PC-9 (cell line): ENCODE measurements at regions not wholly inside any gene's neighbourhood (a gene's known extent, or its start where the extent isn't known, plus 50 kb on each side); places are given as distances from the start of the nearest gene placed in this dataset.

Experiments
- BruUV-seq: library from RNA; stranded (reverse); fragments of 400-500 nt; replicated peaks from 2 replicates; lab custom pipeline; 2021; lab: Mats Ljungman, UMichigan
- CTCF ChIA-PET: fragments of 300-600 bp; sonication (Branson Sonifier 250); formaldehyde crosslinking; loops from one replicate; lab custom pipeline; 2022; ENCODE audit warnings: antibody characterized with exemption; lab: Charles Lee
- POLR2A ChIA-PET: fragments of 300-600 bp; sonication (Branson Sonifier 250); formaldehyde crosslinking; loops from one replicate; lab custom pipeline; 2022; ENCODE audit warnings: antibody characterized with exemption; ENCODE audit not compliant: unreplicated experiment; lab: Charles Lee
- DNase-seq, 2 experiments: peaks; one replicate each; pipeline versions ENCODE4 v3.0.0 to v3.0.0-alpha.2; 2015 to 2022; ENCODE audit warnings: mixed read lengths in 1 of 2
- H2AFZ ChIP-seq: fragments of 200-600 bp; sonication (generic); 2 replicates; pipeline ENCODE4 v1.8.1; 2017; ENCODE audit warnings: antibody characterized with exemption
- H3F3A ChIP-seq: fragments of 200-600 bp; sonication (generic); 2 replicates; pipeline ENCODE4 v1.8.1; 2017; ENCODE audit warnings: antibody characterized with exemption, mild to moderate bottlenecking, low read depth; ENCODE audit not compliant: insufficient read depth
- H3K27ac ChIP-seq: fragments of 200-600 bp; sonication (generic); 2 replicates; pipeline ENCODE4 v1.6.1; 2016; ENCODE audit warnings: mixed run types
- H3K27me3 ChIP-seq: fragments of 200-600 bp; sonication (generic); 2 replicates; pipeline ENCODE4 v1.6.1; 2016; ENCODE audit warnings: low read depth, mixed run types; ENCODE audit not compliant: insufficient read depth
- H3K36me3 ChIP-seq: fragments of 200-600 bp; sonication (generic); 2 replicates; pipeline ENCODE4 v1.6.1; 2016; ENCODE audit warnings: low read depth, mixed run types
- H3K4me1 ChIP-seq: fragments of 200-600 bp; sonication (generic); replicated peaks from 2 replicates; pipeline ENCODE4 v1.6.1; 2016; ENCODE audit warnings: mixed run types; ENCODE audit not compliant: insufficient read depth
- H3K4me2 ChIP-seq: fragments of 200-600 bp; sonication (generic); 2 replicates; pipeline ENCODE4 v1.6.1; 2017; ENCODE audit warnings: mixed run types
- H3K4me3 ChIP-seq: fragments of 200-600 bp; sonication (generic); 2 replicates; pipeline ENCODE4 v1.6.1; 2016; ENCODE audit warnings: mixed run types
- H3K79me2 ChIP-seq: fragments of 200-600 bp; sonication (generic); 2 replicates; pipeline ENCODE4 v1.6.1; 2017; ENCODE audit warnings: low read depth, mixed run types
- H3K9me2 ChIP-seq: fragments of 200-600 bp; sonication (generic); 2 replicates; pipeline ENCODE4 v1.8.1; 2017; ENCODE audit warnings: mild to moderate bottlenecking; ENCODE audit not compliant: insufficient read depth
- H3K9me3 ChIP-seq: fragments of 200-600 bp; sonication (generic); 2 replicates; pipeline ENCODE4 v1.8.1; 2016; ENCODE audit warnings: low read depth; ENCODE audit not compliant: insufficient read depth
- H4K20me1 ChIP-seq: fragments of 200-600 bp; sonication (generic); 2 replicates; pipeline ENCODE4 v1.8.1; 2017; ENCODE audit not compliant: insufficient read depth
- CTCF ChIP-seq: fragments of 200-600 bp; sonication (generic); conservative IDR thresholded peaks from 2 replicates; pipeline ENCODE4 v1.6.1; 2017; ENCODE audit warnings: mixed run types, antibody characterized with exemption, mild to moderate bottlenecking, moderate library complexity
- EZH2 ChIP-seq: fragments of 200-600 bp; sonication (generic); IDR thresholded peaks from 2 replicates; pipeline ENCODE4 v1.8.0; 2017; ENCODE audit warnings: antibody characterized with exemption, low read depth
- intact Hi-C: fragments of 100-400 bp; cut with micrococcal nuclease; formaldehyde crosslinking; loops from one replicate; pipeline ENCODE4 v1.10.0; 2022; ENCODE audit not compliant: unreplicated experiment

GRCh38 chr13:105153611-105154010, 1381.9 kb downstream of the EFNB2 start:
- CTCF ChIA-PET, result no interaction called here
- no peaks in the 10 kb centered on the region for H3K27me3 ChIP-seq

GRCh38 chr13:105151639-105152038, 1383.8 kb downstream of the EFNB2 start:
- CTCF ChIA-PET, result no interaction called here
- no peaks in the 10 kb centered on the region for H3K4me1 ChIP-seq
- no peaks in the 10 kb centered on the region for H3K27me3 ChIP-seq
- no peak overlapping the region for H3K27ac ChIP-seq
- H3K36me3 ChIP-seq, result no peaks in the 10 kb centered on the region
- no peaks in the 10 kb centered on the region for H3K79me2 ChIP-seq
- no peaks in the 10 kb centered on the region for H3F3A ChIP-seq
- no peaks in the 10 kb centered on the region for H4K20me1 ChIP-seq
- DNase-seq, result no peak
- intact Hi-C loops, result no loop called here
- no peaks in the 10 kb centered on the region; the same call in 1 of the 2 replicates for H3K9me3 ChIP-seq
- POLR2A ChIA-PET, result no interaction called here
- no peak overlapping the region for H3K4me2 ChIP-seq
- no peaks in the 10 kb centered on the region for H3K9me2 ChIP-seq
- no TSS peak for BruUV-seq
- TF ChIP-seq EZH2 (no peak), CTCF (no peak)
- no peak overlapping the region for H3K4me3 ChIP-seq
- H2AFZ ChIP-seq, result no peak overlapping the region

More at GRCh38 chr13:105153611-105154010, 1381.9 kb downstream of the EFNB2 start:
- Histone ChIP-seq H3K4me1 (no peaks in the 10 kb centered on the region), H2AFZ (no peak overlapping the region), H3K27ac (no peak overlapping the region), H3K9me2 (no peaks in the 10 kb centered on the region), H3K4me3 (no peak overlapping the region), H3K4me2 (no peak overlapping the region), H3K79me2 (no peaks in the 10 kb centered on the region), H4K20me1 (no peaks in the 10 kb centered on the region), H3F3A (no peaks in the 10 kb centered on the region), H3K9me3 (no peaks in the 10 kb centered on the region; the same call in 1 of the 2 replicates), H3K36me3 (no peaks in the 10 kb centered on the region)
- DNase-seq, result no peak
- no peak for TF ChIP-seq EZH2
- no peak for TF ChIP-seq CTCF
- intact Hi-C loops, result no loop called here
- POLR2A ChIA-PET, result interaction anchor here (0.7 kb wide), 1 partner anchor 837 kb away, joined by 4 read pairs; no protein-coding TSS in a partner anchor
- no TSS peak for BruUV-seq

GRCh38 chr13:105147461-105147860, 1388.0 kb downstream of the EFNB2 start:
- no peaks in the 10 kb centered on the region; the same call in 1 of the 2 replicates for H3K9me2 ChIP-seq
- H4K20me1 ChIP-seq, result no peaks in the 10 kb centered on the region
- H2AFZ ChIP-seq, result no peak overlapping the region
- H3K4me1 ChIP-seq, result no peaks in the 10 kb centered on the region
- no peak overlapping the region for H3K4me3 ChIP-seq
- no peaks in the 10 kb centered on the region for H3K79me2 ChIP-seq
- ChIA-PET POLR2A (no interaction called here), CTCF (interaction anchor here (0.7 kb wide), 1 partner anchor 218 kb away, joined by 3 read pairs; no protein-coding TSS in a partner anchor)
- H3K4me2 ChIP-seq, result no peak overlapping the region
- BruUV-seq, result no TSS peak
- H3K27me3 ChIP-seq, result no peaks in the 10 kb centered on the region
- no peaks in the 10 kb centered on the region; the same call in 1 of the 2 replicates for H3K9me3 ChIP-seq
- intact Hi-C loops, result no loop called here
- H3K36me3 ChIP-seq, result no peaks in the 10 kb centered on the region
- DNase-seq, result no peak
- H3K27ac ChIP-seq, result no peak overlapping the region
- no peak for TF ChIP-seq CTCF
- no peak for TF ChIP-seq EZH2
- H3F3A ChIP-seq, result no peaks in the 10 kb centered on the region
